ENCODE measurements at regions not wholly inside any gene's neighbourhood (a gene's known extent, or its start where the extent isn't known, plus 50 kb on each side); places are given as distances from the start of the nearest gene placed in this dataset.

DNA sequence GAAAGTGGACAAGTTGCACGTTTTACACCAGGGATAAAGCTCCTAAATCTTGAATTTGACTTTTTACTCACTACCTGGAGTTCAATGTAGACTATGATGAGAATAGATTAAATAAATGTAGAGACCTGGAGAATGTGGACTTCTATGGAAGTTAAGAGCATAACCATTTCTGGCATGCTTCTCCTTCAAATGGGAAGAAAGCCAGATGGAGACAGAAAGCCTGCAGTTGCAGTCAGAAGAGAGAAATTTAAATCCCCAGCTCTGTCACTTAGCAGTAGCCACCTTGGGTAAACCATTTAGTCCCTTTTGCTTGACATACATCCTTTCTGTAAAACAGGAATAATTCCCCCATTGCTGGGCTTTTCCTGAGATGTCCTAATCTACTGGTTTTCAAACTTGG is 355.3 kb upstream of the AUTS2 start:
- TF ChIP-seq, protein P1, sequence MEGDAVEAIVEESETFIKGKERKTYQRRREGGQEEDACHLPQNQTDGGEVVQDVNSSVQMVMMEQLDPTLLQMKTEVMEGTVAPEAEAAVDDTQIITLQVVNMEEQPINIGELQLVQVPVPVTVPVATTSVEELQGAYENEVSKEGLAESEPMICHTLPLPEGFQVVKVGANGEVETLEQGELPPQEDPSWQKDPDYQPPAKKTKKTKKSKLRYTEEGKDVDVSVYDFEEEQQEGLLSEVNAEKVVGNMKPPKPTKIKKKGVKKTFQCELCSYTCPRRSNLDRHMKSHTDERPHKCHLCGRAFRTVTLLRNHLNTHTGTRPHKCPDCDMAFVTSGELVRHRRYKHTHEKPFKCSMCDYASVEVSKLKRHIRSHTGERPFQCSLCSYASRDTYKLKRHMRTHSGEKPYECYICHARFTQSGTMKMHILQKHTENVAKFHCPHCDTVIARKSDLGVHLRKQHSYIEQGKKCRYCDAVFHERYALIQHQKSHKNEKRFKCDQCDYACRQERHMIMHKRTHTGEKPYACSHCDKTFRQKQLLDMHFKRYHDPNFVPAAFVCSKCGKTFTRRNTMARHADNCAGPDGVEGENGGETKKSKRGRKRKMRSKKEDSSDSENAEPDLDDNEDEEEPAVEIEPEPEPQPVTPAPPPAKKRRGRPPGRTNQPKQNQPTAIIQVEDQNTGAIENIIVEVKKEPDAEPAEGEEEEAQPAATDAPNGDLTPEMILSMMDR (IDR thresholded peaks at IDR 0.05; ENCODE audit: insufficient read depth, low read depth, low read length), result no peak
- no peak for TF ChIP-seq EZH2 (IDR thresholded peaks at IDR 0.05; ENCODE audit: insufficient read depth, low read length)

Measured in astrocyte (in vitro differentiated cells and primary cell).